DOHH2 (cell line): ENCODE measurements at regions not wholly inside any gene's neighbourhood (a gene's known extent, or its start where the extent isn't known, plus 50 kb on each side); places are given as distances from the start of the nearest gene placed in this dataset.

Experiments
- EZH2phosphoT487 ChIP-seq: fragments of 200-600 bp; sonication (generic); IDR thresholded peaks from 2 replicates; pipeline ENCODE4 v1.6.1; 2017; ENCODE audit warnings: borderline replicate concordance, mild to moderate bottlenecking, antibody characterized with exemption, low read length, moderate library complexity, mixed read lengths
- TF ChIP-seq, protein P1 (sequence below): fragments of 200-600 bp; sonication (generic); IDR thresholded peaks from one replicate; pipeline ENCODE4 v1.5.1; 2014; ENCODE audit warnings: antibody characterized with exemption, mild to moderate bottlenecking, low read depth, low read length; ENCODE audit not compliant: poor library complexity, severe bottlenecking

DNA sequence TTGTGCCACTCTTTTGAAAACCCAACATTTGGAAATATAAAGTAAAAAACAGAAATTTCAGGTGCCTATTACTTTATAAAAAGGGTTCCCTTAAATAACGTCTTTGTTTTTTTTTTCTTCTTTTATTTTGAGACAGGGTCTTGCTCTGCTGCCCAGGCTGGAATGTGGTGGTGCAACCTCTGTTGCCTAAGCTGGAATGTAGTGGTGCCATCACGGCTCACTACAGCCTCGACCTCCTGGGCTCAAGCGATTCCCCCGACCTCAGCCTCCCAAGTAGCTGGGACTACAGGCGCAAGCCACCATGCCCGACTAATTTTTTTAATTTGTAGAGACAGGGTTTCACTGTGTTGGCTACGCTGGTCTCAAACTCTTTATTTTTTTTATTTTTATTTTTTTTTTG, 110.2 kb upstream of the HNRNPU start:
- TF ChIP-seq, protein P1, sequence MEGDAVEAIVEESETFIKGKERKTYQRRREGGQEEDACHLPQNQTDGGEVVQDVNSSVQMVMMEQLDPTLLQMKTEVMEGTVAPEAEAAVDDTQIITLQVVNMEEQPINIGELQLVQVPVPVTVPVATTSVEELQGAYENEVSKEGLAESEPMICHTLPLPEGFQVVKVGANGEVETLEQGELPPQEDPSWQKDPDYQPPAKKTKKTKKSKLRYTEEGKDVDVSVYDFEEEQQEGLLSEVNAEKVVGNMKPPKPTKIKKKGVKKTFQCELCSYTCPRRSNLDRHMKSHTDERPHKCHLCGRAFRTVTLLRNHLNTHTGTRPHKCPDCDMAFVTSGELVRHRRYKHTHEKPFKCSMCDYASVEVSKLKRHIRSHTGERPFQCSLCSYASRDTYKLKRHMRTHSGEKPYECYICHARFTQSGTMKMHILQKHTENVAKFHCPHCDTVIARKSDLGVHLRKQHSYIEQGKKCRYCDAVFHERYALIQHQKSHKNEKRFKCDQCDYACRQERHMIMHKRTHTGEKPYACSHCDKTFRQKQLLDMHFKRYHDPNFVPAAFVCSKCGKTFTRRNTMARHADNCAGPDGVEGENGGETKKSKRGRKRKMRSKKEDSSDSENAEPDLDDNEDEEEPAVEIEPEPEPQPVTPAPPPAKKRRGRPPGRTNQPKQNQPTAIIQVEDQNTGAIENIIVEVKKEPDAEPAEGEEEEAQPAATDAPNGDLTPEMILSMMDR: no peak
- TF ChIP-seq EZH2phosphoT487: no peak
